Endothelial cell of umbilical vein (primary cell): ENCODE measurements at regions not wholly inside any gene's neighbourhood (a gene's known extent, or its start where the extent isn't known, plus 50 kb on each side); places are given as distances from the start of the nearest gene placed in this dataset.

ENCODE experiments used
- CTCF ChIP-seq, 2 donors: IDR thresholded peaks; 1 replicate in 1 of 2; 2 replicates in 1 of 2; pipeline ENCODE4 v1.5.1; 2011; ENCODE audit warnings: low read length in 2 of 2, mild to moderate bottlenecking in 2 of 2, moderate library complexity in 2 of 2, control low read depth in 1 of 2, inconsistent platforms in 1 of 2, low read depth in 1 of 2; ENCODE audit not compliant: insufficient read depth in 1 of 2; ENCODE audit errors: extremely low read depth in 1 of 2
- EZH2 ChIP-seq: IDR thresholded peaks from 2 replicates; pipeline ENCODE4 v1.6.1; 2012; ENCODE audit warnings: borderline replicate concordance, low read depth, mild to moderate bottlenecking, moderate library complexity, low read length, inconsistent platforms; ENCODE audit not compliant: severe bottlenecking
- JUN ChIP-seq: IDR thresholded peaks from 2 replicates; pipeline ENCODE4 v1.6.1; 2011; ENCODE audit warnings: borderline replicate concordance, low read depth; ENCODE audit not compliant: insufficient read length, insufficient read depth
- MAX ChIP-seq: IDR thresholded peaks from 2 replicates; pipeline ENCODE4 v1.6.1; 2011; ENCODE audit not compliant: insufficient read depth, insufficient read length
- POLR2A ChIP-seq: IDR thresholded peaks from 2 replicates; pipeline ENCODE4 v1.6.1; 2012; ENCODE audit warnings: low read depth, mild to moderate bottlenecking, control low read depth, low read length
- POLR2AphosphoS5 ChIP-seq: IDR thresholded peaks from 2 replicates; pipeline ENCODE4 v1.6.1; 2012; ENCODE audit warnings: low read depth, mild to moderate bottlenecking, control low read depth, low read length, moderate library complexity; ENCODE audit not compliant: insufficient read depth

- TF ChIP-seq CTCF (IDR thresholded peaks at IDR 0.05; ENCODE audit: extremely low read depth in 1 of 2, insufficient read depth in 1 of 2, low read depth in 1 of 2, low read length in 2 of 2): no peak
- no peak for TF ChIP-seq EZH2
- TF ChIP-seq JUN: no peak
- TF ChIP-seq MAX: no peak
- no peak for TF ChIP-seq POLR2AphosphoS5
- TF ChIP-seq POLR2A: no peak
Observed at GRCh38 chr6:74060354-74060753, 364.4 kb downstream of the CD109 start.
